CD4-positive, alpha-beta T cell treated with Interleukin-21 for 1 hour (primary cell): ENCODE measurements at regions not wholly inside any gene's neighbourhood (a gene's known extent, or its start where the extent isn't known, plus 50 kb on each side); places are given as distances from the start of the nearest gene placed in this dataset.

ENCODE experiments used
- DNase-seq: peaks from one replicate; pipeline ENCODE4 v3.0.0-alpha.2; 2020

DNA sequence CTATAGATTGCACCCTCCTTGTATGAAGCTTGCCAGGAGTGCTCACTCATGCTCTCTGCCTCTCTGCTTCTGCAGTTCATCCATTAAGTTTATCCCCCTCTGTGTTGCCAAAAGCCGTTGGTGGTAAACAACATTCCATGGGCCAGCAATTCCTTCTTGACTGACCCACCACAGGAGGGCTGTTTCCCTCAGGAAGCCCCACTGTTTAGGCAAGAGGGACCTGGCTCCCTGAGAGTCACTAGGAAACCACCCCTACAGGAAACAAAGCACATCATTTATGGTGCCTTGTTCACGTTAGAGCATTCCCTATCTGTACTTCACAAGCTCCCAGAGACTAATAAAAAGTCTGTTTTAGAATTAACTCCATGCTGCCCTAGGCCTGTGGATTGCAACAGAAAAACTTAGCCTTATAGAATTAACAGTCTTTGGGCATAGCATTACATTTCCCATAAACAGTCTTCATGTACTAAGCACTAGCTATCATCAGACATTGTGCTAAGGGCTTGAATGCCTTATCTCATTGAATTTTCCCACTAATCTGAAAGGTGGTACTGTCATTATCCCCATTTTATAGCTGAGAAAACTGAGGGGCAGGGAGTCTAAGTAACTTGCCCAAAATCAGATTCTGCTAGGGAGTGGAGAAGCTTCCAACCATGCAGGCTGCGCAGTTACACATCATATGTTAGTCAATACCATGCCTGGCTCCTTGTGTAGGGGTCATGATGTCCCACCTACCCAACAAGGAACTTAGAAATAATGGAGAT lies 149.9 kb downstream of the SHQ1 start:
- no peak for DNase-seq

DNA sequence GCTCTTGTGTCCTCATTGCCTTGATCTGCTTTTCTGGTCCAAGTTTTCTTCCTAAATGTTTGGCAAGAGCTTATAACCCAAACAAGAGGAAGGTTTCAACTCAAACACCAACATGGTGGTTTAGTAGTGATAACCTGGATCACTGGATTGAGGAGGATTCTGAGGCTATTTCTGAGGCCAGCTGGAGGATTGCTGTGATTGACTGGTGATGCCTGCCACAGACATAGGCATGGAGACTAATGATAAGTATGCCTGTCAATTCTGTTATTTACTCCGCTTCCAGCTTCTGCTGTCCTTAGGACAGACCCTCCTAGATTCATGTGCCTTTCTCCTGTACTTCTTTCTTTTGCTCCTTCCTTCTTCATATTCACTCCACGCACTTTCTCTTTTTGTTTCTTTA lies 150.5 kb downstream of the SHQ1 start:
- no peak for DNase-seq

DNA sequence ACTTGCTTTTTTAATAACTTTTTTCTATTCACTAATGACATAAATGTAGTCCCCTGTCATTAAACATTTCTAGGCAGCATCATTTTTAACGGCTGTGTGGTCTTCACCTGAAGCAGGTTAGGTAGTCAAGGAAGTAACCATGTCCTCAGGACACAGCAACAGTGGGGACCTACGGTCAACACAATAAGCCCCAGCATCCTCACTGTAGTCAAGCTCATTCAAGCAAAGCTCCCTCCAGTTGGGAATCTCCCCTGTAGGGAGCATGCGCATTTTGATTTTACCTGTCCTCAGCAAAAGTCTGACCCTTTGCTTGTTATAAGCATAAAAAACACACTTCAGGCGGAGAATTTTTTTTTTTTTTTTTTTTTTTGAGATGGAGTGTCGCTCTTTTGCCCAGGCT lies 151.4 kb downstream of the SHQ1 start:
- DNase-seq: no peak

DNA sequence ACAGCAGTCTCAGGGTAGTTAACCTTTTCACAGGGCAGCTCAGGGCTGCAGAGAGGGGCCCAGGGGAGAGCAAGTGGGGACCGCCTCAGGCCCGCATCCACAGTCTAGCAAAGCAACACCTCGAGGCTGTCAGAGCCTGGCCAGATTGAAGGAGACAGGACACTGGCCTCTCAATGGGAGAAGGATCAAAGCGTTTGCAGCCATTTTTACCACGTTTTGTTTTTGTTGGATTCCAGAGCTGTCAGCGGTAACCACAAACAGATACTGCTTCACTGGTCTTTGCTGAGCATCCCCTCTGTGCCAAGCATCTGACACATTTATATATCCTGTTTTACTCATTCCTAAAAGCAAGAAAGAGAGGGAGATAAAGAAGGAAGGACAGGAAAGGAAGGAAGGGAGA lies 153.8 kb downstream of the SHQ1 start:
- no peak for DNase-seq

DNA sequence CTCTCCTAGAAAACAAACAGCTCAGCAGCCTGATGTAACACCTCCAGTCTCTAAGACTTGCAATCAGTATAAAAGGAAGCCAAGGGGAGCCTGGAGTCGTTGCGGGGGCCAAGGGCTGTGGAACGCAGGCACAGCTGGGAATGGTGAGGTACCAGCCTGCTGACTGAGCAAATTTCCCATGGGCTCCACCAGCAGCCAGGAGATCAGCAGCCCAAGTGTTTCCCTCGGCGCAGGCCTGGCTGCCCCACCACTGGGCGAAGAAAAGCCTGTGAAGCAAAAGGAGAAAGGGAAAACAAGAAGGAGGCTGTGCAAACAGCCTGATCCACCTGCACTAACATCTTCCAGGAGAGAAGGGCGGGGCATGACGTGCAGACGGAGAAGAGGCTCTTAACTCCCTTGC lies 155.3 kb downstream of the SHQ1 start:
- DNase-seq: no peak

DNA sequence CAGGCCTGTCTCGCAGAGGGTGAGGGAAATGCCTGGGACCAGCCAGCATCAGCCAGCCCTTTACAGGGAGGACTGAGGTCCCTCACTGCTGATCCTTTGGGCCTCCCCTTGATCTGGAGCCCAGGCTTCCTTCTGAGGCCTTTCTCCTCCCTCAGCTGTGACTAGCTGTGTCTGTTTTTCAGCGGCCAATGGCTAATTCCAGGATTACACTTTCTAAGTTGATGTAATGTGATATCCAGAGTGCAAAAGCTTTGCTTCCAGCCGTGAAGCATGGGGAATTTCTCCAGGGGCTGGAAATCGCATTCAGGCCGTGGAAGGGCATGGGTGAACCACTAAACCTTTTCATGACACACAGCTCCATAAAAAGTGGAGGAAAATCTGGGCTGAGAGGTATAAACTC lies 157.6 kb downstream of the SHQ1 start:
- DNase-seq: no peak

DNA sequence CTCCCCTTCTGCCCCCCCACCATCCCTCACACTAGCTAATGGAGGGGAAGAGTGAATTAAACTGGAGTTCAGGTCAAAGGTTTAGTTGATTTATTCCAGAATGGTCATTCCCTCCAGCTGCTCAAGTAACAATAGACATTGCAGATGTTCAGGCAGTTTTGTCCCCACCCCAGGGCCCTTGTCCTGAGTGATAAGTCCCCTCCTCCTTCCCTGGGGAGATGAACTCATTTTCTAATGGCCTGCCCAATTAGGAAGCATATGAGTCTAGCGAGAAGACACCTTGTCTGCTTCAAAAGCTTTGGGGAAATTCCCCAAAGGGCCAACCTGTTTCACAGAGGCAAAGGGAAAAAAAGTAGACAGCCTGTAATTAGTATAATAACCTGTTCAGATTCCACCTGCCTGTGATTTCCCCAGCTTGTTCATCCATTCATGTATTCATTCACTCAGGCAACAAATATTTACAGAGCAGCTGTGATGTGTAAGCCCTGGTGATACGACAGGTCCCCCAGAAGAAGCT lies 165.3 kb downstream of the SHQ1 start:
- DNase-seq: no peak

DNA sequence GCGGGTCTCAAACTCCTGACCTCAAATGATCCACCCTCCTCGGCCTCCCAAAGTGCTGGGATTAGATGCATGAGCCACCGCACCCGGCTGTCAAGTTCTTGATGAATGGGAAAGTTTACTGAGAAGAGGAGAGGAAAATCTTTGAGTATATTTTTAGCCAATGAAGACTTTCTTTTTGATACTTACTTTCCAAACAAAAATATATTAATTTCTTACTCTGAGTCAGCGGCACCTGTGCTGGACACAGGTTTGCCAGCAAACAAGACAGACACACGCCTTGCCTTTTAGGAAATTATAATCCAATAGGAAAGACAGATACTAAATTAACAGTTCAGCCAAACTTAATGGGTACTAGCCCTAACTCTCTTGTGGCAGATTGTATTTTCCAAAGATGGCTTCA lies 166.6 kb downstream of the SHQ1 start:
- no peak for DNase-seq

DNA sequence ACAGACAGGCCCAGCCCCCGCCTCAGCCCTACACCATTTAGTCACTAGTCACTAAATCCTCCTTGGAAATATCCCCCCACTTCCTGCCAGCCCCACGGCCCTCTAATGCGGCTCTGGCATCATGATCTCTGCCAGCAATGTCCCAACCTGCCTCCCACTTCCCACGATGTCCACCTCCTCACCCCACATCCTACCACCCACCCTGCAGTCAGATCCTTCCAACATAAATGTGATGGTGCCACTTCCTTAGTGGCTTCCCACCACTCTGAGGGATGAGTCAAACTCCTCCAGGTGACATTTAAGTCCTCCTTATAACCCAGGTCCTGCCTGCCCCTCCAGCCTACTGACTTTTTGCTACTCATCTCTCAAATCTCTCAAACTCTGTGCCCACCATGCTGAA lies 167.5 kb downstream of the SHQ1 start:
- no peak for DNase-seq

DNA sequence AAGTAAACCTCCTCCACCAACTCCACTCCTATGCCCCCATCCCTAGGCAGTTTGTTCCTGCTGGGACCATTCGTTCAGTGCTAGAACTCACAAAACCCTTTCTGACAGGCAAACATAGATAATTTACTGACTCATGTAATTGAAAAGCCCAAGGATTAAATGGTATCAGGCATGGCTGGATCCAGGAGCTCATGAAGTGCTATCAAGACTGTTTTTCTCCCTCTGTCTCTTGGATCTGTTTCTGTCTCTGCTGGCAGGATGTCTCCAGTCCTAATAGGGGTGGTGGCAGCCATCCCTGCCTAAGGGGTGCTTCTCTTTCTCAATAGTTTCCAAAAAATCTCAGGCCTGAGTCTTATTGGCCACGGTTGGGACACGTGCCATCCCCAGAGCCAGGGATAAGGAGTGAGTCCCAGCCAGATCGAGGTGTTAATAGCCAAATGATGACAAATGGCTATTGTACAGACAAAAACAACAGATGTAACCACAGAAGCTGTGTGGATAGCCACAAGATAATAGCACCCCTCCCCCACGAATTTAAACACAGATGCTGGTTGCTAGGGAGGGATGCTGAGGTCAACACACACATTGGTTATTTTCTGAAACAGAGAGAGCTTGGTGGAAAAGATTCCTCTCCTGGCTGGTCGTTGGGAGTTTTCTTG lies 168.6 kb downstream of the SHQ1 start:
- no peak for DNase-seq

DNA sequence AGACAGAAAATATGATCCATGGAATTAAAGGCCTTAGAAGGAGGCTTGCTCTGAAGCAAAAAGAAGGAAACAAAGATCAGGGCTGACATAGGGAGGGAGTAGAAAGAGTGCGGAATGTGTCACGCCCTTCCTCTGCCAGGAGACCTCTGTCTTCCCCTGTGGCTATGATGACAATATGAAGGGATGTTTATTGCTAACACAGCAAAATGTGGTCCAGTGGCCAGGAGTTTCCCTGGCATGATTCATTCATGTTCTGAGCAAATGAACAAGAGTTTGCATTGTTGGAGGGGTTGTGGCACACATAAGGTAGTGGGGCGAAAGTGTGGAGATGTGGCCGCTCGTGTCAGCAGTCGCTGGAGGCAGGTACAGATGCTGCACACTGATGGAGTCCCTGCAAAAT lies 169.4 kb downstream of the SHQ1 start:
- no peak for DNase-seq

DNA sequence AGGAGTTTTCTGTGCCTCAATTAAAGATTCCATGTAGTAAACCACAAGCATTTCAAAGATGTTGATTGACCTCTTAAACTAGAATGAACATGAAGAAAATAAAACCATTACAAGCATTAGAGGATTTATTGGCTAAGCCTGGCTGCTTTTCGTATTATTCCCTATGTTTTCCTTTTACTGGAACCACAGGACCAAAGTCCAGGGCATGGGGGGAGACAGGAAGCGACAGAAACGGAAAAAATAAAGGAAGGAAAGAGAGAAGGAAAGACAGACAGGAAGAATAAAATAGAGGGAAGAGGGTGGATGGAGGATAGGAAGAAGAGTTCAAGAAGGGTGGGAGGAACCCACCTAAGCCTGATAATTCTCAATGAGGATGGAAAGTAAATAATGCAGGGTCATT lies 169.9 kb downstream of the SHQ1 start:
- no peak for DNase-seq

DNA sequence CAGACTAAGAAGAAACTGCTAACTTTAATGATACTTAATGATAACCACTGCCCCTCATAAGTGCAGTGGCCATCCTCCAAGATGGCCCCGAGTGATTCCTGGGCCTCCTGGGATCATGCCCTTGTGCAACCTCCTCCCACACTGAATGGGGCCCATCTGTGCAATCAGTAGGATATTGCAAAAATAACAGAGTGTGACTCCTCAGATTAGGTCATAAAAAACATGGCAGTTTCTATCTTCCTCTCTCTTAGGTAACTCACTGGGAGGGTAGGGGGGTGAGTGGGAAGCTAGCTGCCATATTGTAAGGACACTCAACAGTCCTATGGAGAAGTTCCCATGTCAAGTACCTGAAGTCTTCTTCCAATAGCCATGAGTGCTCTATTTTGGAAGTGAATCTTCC lies 173.0 kb downstream of the SHQ1 start:
- DNase-seq: no peak

DNA sequence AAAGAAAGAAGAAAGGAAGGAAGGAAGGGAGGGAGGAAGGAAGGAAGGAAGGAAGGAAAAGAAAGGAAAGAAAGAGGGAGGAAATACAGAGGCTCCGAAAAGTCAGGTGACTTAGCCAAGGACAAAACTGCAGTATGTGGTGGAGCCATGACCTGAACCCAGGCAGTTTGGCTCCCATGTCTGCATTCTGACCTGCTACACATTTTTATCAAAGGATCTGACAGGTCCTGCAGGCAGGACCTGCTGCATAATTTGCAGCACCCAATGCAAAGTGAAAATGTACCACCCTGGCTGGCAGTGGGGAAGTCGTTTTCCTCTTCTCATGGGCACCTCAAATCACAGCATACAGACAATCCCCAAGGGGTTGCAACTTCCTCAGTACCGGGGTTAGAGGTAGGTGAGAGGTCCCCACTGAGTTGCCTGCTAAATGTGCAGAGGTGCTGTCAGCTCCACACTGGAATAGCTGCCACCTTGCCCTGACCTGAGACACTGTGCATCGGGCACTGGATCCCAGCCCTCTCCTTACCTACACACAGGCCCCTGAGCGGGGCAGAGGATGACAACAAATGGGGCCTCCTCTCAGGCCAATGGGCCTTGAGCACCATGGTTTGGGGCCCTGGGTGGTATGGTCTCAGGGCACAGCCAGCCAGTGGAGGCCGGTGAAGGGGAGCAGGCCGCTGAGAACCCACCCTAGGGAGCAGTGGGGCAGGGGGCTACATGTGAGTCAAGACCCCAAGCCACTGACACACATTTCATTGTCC lies 175.1 kb downstream of the SHQ1 start:
- DNase-seq: no peak

DNA sequence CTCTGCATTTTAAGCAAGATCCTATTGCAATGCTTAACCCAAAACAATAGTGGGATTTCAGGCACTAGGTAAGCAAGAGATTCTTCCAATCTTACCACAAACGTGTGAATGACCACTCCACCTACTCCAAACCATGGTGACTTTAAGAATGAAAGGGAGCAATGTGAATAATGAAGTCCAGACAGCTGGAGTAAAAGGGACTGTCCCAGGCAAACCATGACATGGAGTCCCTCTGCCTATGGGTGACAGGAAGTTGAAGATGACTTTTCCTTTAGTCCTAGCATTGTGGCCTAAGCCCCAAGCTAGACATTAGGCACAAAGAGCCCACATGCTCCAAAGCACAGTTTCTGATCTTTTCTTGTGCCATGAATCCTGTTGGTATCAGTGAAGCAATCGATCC lies 179.0 kb downstream of the SHQ1 start:
- DNase-seq: no peak

DNA sequence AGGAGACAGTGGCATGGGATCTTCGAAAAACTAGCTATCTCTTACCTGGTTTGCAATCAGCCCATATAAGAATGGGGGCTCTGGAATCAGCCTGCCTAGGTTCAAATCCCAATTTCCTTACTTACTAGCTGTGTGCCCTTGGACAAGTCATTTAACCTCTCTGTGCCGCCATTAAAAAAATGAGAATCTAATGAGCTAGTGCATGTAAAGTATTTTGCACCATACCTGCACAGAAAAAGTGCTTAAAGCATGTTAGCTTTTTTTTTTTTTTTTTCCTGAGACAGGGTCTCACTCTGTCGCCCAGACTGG lies 181.8 kb downstream of the SHQ1 start:
- DNase-seq: no peak

DNA sequence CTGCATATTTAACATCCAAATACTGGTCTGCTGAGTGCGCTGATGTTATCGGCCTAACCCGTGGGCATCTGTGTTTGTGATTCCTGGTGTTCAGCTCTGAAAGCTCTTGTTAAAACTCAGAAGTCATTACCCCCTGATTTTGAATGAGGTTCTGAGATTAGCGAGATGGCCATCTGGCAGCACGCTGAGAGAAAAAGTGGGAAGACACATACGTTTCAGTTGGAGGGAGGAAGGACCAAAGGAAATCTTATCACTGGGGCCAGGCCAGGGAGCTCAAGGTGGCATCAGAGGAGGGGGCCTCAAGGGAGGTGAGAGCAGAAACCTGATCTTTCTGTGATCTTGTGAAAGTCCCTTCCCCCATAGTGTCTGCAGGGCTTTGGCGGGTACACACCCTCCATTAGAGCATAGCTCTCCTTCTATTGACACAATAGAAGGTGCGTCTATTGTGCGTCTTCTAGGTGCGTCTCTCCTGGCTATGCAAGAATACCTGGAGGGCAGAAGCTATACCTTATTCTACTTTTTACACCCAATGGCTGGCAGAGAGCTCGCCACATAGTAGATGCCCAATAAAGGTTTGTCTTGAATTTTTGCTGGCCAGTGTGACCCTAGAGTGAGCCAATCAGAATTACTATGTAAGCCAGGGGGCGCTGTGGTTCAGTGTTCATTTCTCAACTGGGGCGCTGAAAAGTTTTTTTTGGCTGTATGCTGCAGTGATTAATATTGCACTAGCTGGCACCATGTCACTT lies 182.4 kb downstream of the SHQ1 start:
- DNase-seq: peak; percentile 54

DNA sequence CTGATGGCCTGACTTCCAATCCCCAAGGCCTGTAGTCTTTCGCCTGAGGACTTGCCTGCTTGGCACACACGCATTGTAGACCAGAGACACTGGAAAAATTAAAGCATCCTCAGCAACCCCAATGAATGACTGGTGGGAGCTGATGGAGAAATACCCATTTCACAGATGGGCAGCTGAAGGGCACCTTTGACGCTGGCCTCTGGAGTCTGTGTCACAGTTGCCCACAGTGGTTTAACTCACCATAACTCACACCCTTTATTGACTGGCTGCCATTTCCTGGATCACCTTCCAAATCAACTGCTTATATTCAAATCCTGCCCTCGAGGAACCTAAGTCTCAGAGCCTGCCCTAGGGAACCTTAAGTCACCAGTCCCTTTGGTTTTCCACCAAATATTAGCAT lies 183.1 kb downstream of the SHQ1 start:
- DNase-seq: no peak

DNA sequence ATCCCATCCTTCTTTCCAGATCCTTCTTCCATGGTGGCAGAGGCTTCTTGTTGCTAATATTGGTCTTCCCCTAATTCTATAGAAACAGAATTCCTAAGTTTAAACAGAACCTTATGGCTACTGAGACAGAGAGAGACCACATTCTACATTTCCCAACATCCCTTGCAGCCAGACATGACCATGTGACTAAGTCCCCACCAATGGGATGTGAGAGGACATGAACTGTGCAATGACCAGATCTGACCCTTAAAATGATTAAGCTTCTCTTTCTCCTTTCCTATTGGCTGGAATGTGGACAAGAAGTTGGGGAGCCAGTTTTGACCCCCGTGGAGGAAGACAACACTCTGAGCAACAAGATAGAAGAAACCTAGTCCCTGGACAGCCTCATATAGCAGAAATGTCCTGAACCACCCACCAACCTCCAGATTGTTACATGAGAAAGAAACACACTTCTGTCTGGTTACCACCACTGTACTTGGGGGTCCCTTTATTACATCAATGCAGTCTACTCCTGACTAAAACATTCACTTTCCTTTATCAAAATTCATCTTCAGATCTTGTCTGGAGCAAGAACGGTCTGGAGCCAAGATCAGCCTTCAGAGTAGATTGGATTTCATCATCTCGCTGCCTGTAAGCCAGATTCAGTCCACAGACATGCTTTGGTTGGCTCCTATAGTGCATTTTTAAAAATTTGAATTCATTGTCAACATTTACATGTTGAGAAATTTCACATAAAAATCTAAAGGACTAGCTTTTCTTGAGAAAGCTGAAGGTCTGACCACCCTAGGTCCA lies 183.9 kb downstream of the SHQ1 start:
- DNase-seq: no peak

DNA sequence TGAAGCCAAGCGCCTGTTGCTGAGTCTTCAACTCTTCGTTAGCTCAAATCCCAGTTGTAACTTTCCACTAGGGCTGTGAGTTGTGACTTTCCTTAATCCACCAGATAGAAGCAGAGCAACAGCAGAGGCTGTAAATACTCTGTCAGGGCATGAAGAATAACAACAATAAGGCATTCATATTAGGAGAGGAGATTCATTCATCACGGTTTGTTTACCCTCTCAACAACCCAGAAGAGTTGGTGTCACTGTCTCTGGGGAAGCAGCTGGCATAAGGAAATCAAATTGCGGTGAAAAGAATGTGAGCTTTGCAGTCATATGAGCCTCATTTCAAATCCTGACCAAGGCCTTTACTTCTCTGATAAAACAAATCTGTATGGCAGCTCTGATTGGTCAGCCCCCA lies 184.8 kb downstream of the SHQ1 start:
- no peak for DNase-seq

DNA sequence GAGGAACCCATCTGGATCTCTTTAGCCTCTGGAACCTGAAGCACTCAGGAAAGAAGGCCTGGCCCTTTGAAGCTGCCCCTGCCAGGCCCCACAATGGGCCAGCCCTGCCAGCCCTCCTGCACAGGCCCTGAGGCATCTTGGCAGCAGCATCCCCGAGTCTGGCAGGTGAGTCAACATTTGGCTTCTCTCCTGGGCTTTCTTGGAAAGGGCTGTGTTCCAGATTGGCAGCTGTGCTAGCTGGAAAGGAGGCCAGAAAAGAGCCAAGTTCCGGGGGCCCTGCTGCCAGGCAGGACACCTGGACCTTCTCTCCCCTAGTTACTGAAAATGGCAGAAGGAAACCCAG lies 187.2 kb downstream of the SHQ1 start:
- DNase-seq: no peak

DNA sequence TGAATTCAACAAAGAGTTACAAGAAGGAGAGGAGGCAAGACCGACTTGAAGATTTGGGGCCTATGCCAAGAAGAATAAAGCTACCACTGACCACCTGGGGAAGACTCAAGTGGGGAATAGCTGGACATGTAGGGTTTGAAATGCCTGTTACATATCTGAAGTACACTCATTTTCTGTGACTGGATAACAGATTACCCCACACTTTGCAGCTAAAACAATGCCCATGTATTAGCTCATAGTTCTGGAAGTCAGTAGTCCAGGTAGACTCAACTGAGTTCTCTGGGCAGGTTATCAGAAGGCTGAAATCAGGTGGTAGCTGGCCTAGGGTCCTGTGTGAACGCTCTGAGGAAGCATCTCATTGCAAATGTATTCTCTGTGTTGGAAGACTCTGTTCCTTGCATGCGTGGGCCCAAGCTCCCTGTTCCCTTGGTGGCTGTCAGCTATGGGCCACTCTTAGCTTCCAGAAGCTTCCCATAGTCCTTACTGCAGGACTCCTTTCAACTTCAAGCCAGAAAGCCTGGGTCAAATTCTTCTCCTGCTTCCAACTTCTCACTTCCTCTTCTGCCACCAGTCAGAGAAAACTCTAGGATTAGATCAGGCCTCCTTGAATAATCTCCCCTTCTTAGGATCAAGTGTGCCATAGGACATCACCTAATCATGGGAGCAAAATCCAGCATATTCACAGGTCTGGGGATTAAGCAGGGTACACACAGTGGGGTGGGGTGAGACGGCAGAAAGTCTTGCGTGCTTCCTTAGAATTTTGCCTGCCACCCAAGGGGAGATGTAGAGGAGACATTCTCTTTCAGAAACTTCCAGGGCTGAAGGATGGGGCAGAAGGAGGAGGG lies 187.8 kb downstream of the SHQ1 start:
- DNase-seq: no peak
